KOPT-K1 (cell line): ENCODE measurements at regions not wholly inside any gene's neighbourhood (a gene's known extent, or its start where the extent isn't known, plus 50 kb on each side); places are given as distances from the start of the nearest gene placed in this dataset.
"Not testable (repeated sequence)": the region's sequence is repeated elsewhere in the genome, so short reads cannot be mapped to it uniquely, and the experiment has no call there.

Source experiments
- H3K27ac ChIP-seq: fragments of 200-600 bp; sonication (generic); 2 replicates; pipeline ENCODE4 v1.5.1; 2016; ENCODE audit warnings: antibody characterized with exemption, mild to moderate bottlenecking, low read depth, low read length; ENCODE audit not compliant: poor library complexity, severe bottlenecking
- H3K36me3 ChIP-seq: fragments of 200-600 bp; sonication (generic); 2 replicates; pipeline ENCODE4 v1.5.1; 2017; ENCODE audit warnings: antibody characterized with exemption, mild to moderate bottlenecking, low read length, moderate library complexity; ENCODE audit not compliant: insufficient read depth
- H3K9me3 ChIP-seq: fragments of 200-600 bp; sonication (generic); 2 replicates; pipeline ENCODE4 v1.5.1; 2017; ENCODE audit warnings: antibody characterized with exemption, low read length, mild to moderate bottlenecking; ENCODE audit not compliant: insufficient read depth, poor library complexity, severe bottlenecking

DNA sequence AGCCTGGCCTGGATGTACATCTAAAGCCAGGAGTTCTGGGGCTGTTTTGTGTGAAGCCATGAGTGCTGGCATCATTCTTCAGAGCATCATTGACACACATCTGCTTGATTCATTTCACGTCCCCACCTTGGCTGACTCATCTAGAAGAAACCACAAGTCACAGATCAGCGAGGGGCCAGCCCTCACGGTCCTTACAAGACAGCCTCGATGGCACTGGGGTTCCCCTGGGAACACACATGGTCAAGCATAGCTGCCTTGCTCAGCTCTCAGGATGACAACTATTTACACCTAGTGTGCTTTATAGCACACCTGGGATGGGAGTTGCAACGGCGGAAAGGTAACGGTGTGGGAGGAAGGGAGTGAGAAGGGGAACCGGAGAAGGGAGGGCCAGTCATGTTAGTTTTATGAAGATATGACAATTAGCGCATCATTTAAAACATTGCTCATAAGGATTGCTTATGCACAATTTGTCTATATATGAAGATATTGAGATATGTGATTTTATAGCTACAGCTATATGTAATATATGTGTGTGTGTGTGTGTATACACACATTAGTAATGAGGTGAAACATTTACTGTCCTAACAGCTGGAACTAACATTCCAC lies 227.1 kb downstream of the RPLP1 start:
- Histone ChIP-seq H3K9me3 (no peaks in the 10 kb centered on the region), H3K27ac (no peak overlapping the region), H3K36me3 (no peaks in the 10 kb centered on the region)

DNA sequence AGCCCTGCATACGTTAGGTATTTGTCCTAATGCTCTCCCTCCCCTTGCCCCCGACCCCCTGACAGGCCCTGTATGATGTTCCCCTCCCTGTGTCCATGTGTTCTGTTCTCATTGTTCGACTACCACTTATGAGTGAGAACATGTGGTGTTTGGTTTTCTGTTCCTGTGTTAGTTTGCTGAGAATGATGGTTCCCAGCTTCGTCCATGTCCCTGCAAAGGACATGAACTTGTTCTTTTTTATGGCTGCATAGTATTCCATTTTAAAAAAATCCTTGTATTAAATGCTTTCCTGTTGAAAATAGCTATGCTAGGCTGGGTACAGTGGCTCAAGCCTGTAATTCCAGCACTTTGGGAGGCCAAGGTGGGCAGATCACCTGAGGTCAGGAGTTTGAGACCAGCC lies 232.2 kb downstream of the RPLP1 start:
- not testable (repeated sequence) for H3K27ac ChIP-seq, H3K36me3 ChIP-seq
- H3K9me3 ChIP-seq = peaks cover 19% of the 10 kb centered on the region

DNA sequence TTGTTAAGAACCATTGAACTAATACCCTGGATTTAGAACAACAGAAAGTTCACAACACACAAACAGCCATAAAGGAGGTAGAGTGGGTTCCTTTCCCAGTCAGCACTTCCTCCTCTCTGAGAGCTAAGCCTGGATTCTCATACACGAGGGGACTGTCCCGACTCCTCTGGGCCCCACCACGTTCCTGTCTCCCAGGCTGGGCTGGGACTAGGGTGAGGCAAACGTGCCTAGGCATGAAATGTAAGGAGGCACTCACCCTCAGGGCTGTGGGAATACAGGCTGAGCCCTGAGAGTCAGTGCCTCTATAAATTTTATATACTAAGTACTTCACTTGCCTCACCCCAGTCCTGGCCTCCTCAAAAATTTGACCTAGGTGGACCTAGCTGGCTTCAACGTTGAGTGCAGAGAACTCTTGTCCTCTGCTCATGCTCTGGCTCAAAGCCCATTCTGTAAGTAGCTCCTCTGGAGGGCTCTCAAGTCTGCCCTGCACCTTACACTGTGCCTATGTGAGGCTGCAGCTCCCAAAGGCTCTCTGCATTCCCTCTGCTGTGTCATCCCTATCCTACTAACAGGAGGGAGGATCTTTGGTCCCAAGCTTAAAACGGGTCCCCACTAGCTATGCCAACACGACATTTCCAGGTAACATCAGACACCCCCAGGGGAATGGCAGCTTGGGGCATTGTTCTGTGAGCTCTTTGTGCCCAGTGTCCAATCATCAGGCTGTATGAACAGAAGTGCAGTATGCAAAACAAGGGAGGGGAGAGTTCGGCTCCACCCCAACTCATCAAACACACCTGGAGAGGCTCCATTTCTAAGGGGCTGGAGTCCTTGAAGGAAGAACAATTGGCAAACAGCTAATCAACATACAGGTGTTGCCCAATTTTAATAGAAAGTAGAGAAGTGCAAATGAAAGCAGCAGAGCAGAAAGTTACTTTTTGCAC lies 233.2 kb downstream of the RPLP1 start:
- peaks cover 26% of the 10 kb centered on the region for H3K9me3 ChIP-seq
- no peaks in the 10 kb centered on the region for H3K36me3 ChIP-seq
- H3K27ac ChIP-seq = no peak overlapping the region

DNA sequence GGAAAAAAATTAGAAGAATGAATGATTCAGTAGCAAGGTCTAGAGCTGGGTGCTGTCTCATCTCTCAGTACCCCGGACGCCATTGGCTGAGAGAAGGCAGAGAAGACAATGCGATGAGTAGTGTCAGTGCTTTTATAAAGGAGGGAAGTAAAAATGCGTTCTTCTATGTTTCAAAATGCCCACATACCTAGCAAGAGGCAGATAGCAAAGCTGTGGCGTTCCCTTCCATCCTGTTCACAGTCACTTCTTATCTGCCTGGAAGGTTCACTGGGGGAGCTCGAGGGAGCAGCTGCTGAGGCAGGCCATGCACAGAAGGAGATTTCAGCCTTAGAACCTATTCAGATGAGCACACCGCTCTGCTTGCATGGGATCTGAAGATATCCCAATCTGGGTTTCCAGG lies 234.0 kb downstream of the RPLP1 start:
- peaks cover 26% of the 10 kb centered on the region for H3K9me3 ChIP-seq
- no peak overlapping the region for H3K27ac ChIP-seq

DNA sequence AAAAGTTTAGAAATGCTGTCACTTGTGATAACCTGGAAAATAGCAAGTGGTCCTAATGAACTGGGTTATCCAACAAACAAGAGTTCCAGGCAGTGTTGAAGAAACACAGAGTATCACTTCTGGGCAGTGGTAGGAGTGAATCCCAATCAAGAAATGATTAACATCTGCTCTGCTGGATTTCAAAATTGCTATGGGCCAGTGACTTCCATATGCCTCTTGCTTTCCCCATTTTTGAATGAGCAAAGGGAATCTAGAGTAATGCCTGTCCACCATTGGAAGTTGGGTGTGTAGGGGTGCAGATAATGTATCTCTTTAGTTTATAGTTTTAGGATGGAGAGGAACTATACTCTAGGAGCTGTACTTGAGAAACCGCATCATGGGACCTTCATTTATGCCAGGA lies 236.5 kb downstream of the RPLP1 start:
- H3K9me3 ChIP-seq = peaks cover 26% of the 10 kb centered on the region
- no peaks in the 10 kb centered on the region for H3K36me3 ChIP-seq
- no peak overlapping the region for H3K27ac ChIP-seq

More for the DNA sequence above, 234.0 kb downstream of the RPLP1 start:
- H3K36me3 ChIP-seq = no peaks in the 10 kb centered on the region

DNA sequence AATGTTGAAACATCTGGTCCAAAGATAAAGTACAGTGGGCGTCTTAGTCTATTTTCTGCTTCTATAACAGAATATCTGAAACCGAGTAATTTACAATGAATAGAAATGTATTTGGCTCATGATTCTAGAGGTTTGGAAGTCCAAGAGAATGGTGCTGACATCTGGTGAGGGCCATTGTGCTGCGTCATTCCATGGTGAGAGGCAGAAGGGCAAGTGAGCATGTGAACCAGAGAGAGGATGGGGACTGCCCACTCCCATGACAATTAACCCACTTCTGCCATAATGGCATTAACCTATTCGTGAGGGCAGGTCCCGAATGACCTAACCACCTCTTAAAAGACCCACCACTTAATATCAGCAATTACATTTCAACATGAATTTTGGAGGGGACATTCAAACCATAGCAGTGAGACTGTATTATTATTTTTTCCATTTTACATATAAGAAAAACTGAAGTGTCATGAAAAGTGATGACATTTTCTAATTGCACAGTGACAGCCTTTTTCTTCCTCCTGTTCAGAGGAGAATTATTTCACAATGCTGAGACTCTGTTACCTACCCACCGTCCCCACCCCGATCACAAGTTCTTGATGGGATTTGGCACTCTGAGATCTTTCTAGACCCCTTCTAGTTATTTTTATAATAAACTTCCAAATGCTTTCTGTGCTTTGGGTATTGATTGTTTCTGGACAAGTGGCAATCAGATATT lies 238.8 kb downstream of the RPLP1 start:
- Histone ChIP-seq H3K36me3 (no peaks in the 10 kb centered on the region), H3K9me3 (peaks cover 26% of the 10 kb centered on the region), H3K27ac (no peak overlapping the region)

DNA sequence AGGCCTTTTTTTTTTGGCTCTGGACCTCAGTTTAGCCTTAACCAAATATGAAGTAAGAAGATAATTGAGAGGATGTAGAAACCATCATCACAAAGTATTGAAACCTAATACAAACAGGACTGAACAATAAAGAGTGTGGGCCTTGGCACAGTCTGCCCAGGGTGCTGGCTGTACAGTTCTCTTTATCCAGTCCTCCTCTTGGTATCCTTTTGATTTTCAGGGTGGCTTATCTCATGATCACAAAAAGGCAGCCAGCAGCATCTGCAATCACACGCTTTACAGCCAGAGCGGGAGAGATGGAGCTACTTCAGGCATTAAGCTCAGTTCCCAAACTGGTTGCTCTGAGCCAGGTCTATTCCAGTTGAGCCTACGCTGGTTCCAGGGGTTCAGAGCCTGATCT lies 239.7 kb downstream of the RPLP1 start:
- Histone ChIP-seq H3K27ac (no peak overlapping the region), H3K36me3 (no peaks in the 10 kb centered on the region), H3K9me3 (peaks cover 26% of the 10 kb centered on the region)

DNA sequence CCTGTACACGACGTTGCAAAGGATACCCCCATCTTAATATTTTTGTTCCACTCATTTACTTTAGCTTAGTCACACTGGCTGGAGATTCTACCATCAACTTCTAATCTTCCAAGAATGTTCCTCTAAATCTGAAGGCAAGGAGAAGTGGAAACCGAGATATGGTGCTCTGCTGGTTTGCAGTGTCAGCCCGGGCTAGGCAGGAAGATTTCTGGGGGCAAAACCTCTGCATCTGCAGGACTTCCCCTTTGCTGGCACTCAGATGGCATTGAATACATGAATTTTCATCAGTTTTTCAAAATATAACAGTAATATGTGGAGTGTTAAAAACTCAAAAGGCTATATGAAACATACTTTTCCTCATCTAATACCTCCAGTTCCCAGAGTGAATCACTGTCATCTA lies 240.4 kb downstream of the RPLP1 start:
- H3K27ac ChIP-seq = no peak overlapping the region

DNA sequence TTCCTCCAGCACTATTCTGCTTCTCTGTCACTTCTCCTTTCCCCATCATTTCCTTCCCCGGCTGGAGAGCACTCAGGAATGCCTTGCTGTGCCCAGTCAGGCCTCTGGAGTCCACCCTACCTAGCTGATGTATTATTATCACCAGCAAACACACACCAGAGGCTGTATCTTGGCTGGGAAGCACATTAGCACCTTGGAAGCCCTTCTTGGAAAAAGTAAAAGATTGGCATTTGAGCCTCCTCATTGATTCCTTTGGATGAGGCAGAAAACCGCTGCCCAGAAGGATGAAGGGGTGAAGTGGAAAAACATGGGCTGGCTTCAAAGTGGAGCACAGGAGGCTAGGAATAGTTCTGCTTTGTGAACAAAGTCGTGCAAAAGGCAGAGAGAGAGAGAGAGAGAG lies 244.3 kb downstream of the RPLP1 start:
- Histone ChIP-seq H3K27ac (no peak overlapping the region), H3K9me3 (no peaks in the 10 kb centered on the region), H3K36me3 (no peaks in the 10 kb centered on the region)

More for the DNA sequence above, 240.4 kb downstream of the RPLP1 start:
- Histone ChIP-seq H3K36me3 (no peaks in the 10 kb centered on the region), H3K9me3 (peaks cover 24% of the 10 kb centered on the region)

DNA sequence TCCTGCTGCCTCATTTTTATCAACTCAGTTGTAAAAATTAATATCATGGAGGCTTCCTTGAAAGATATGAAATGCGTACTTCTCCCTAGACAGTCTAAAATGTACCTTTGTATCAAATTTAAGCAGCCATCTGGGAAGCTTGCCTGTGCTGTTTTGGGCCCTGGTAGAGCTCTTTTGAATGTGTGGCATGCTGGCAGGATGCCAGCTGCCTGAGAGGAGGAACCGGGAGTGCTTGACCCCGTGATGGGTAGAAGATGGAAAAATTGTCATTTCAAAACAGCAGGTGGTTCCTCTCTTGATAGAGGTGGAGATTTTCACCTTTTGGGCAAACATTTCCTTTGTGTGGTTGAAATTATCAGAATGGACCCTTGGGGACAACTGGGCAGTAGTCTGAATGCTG lies 245.3 kb downstream of the RPLP1 start:
- Histone ChIP-seq H3K27ac (no peak overlapping the region), H3K36me3 (no peaks in the 10 kb centered on the region), H3K9me3 (no peaks in the 10 kb centered on the region)

DNA sequence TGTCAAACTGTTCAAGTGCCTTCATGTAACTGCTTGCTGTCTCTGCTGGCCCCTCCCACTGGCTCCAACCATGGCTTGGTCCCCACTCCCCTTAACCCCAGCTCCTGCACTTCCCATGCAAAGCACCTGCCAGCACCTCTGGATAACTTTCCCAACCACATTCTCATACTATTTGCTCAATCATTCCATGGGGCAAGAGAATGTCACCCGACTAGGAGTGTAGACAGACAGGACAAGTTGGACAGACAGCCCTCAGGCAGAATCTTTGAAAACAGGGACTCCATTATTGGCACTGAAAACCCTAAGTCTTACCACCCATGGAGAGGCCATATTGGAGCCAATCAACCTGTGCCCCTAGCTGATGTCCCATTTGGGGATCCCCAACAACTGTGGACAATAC lies 246.5 kb downstream of the RPLP1 start:
- H3K9me3 ChIP-seq = no peaks in the 10 kb centered on the region
- H3K36me3 ChIP-seq = no peaks in the 10 kb centered on the region
- no peak overlapping the region for H3K27ac ChIP-seq

DNA sequence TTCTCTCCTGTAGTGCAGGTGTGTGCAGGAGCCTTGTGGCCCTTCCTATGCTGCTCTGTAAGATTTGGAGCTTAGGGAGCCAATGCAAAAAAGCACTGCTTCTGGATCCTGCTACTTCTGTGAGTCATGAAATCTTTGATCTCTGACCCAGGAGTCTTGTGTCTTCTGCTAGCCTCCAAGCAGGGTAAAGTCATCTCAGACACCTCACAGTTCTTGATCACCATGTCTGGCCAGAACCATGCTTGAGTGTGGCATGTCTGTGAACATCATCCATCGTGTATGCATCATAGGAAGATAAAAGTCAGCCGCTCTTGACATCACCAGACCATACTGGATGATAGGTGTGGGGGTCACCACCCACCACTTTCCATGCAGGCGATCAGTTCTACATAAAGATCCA lies 247.8 kb downstream of the RPLP1 start:
- Histone ChIP-seq H3K9me3 (no peaks in the 10 kb centered on the region), H3K36me3 (no peaks in the 10 kb centered on the region), H3K27ac (no peak overlapping the region)

DNA sequence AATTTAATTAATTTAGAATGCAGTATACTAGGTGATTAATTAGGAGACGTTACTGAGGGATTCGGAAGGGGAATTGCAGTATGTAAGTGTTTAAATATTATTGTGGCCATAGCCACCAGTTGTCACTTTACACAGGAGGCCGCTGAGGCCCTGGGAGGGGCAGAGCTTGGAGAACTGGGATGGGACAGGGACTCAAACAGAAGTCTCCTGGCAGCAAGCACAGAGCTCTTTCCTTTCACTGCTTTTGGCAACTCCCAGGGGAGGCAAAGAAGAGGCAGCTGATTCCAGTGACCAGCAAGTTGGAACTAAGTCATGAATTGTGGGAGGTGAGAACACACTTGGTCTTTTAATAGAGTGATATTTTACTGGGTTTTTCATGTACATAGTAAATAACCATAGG lies 248.6 kb downstream of the RPLP1 start:
- H3K36me3 ChIP-seq = no peaks in the 10 kb centered on the region
- H3K27ac ChIP-seq = no peak overlapping the region
- no peaks in the 10 kb centered on the region for H3K9me3 ChIP-seq

DNA sequence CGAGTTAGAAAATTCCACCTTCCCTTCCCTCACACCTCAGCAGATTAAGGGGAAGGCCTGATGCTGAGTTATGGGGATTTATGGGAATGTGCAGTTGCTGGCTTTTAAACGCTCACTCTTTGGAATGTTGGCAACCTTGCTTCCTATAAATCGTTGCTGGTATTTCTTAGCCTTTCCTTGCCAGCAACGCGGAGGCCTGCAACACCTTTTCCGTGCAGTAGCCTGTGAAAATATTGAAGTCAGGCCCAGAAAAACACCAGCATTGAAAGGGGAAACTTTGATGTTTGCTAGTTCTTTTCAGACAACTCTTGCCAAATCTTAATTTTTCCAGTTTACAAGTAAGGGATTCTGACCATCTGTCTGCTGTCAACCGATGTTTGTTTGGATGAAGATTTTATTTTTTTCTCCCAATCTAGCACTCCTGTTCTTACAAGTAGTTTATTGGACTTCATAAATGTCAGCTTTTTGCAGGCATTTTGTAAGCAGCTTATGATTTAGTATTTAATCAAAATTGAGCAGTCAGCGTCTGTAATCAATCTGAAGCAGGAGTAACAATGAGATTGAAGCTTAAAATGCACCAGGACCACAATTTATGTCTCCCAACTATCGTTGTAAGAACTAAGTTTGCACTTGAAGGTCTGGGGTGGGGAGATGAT lies 251.0 kb downstream of the RPLP1 start:
- Histone ChIP-seq H3K9me3 (peaks cover 11% of the 10 kb centered on the region), H3K27ac (no peak overlapping the region), H3K36me3 (no peaks in the 10 kb centered on the region)

DNA sequence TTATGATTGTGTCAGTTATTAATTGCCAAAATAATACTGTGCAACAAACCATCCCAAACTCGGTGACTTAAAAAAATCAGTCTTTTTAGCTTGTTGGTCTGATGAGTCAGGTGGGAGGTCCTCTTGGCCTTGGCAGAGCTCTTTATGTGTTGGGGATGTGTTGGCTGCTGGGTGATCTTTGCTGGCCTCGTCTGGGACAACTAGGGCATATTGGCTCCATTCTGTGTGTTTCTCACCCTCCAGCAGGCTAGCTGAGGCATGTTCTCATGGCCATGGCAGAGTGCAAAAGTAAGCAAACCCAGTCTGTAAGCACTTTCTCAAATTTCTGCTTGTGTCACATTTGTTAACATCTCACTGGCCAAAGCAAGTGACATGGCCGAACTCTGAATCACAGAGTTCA lies 251.6 kb downstream of the RPLP1 start:
- Histone ChIP-seq H3K27ac (no peak overlapping the region), H3K36me3 (no peaks in the 10 kb centered on the region), H3K9me3 (peaks cover 17% of the 10 kb centered on the region)
